Neural cell (in vitro differentiated cells): ENCODE measurements at regions not wholly inside any gene's neighbourhood (a gene's known extent, or its start where the extent isn't known, plus 50 kb on each side); places are given as distances from the start of the nearest gene placed in this dataset.

Source experiments
- EP300 ChIP-seq: fragments of 450-650 bp; conservative IDR thresholded peaks from 2 replicates; pipeline ENCODE4 v1.6.1; 2014; ENCODE audit warnings: antibody characterized with exemption, mild to moderate bottlenecking, moderate library complexity; ENCODE audit not compliant: poor library complexity, severe bottlenecking
- EZH2 ChIP-seq: fragments of 200-600, 300-800 bp; shearing (Covaris generic), sonication (generic); IDR thresholded peaks from 2 replicates; pipeline ENCODE4 v1.6.1; 2014; ENCODE audit warnings: antibody characterized with exemption, low read length, borderline replicate concordance, mild to moderate bottlenecking; ENCODE audit not compliant: insufficient read depth, poor library complexity, severe bottlenecking
- MXI1 ChIP-seq: fragments of 450-650 bp; conservative IDR thresholded peaks from 2 replicates; pipeline ENCODE4 v1.6.1; 2014; ENCODE audit warnings: antibody characterized with exemption, mild to moderate bottlenecking; ENCODE audit not compliant: poor library complexity, severe bottlenecking
- POLR2AphosphoS5 ChIP-seq: IDR thresholded peaks from 2 replicates; pipeline ENCODE4 v1.6.1; 2012
- RAD21 ChIP-seq: fragments of 450-650 bp; conservative IDR thresholded peaks from 2 replicates; pipeline ENCODE4 v1.6.1; 2014; ENCODE audit warnings: antibody characterized with exemption, mild to moderate bottlenecking, moderate library complexity
- SMC3 ChIP-seq: fragments of 450-650 bp; conservative IDR thresholded peaks from 2 replicates; pipeline ENCODE4 v1.6.1; 2014; ENCODE audit warnings: antibody characterized with exemption, mild to moderate bottlenecking, moderate library complexity; ENCODE audit not compliant: poor library complexity
- TAF1 ChIP-seq: IDR thresholded peaks from 2 replicates; pipeline ENCODE4 v1.6.1; 2012; ENCODE audit warnings: low read depth
- TF ChIP-seq, protein P1 (sequence below): fragments of 450-650 bp; IDR thresholded peaks from 2 replicates; pipeline ENCODE4 v1.5.1; 2014; ENCODE audit warnings: antibody characterized with exemption, mild to moderate bottlenecking, moderate library complexity; ENCODE audit not compliant: poor library complexity, severe bottlenecking
- TF ChIP-seq, protein P2 (sequence below): IDR thresholded peaks from 2 replicates; pipeline ENCODE4 v1.6.1; 2012; ENCODE audit warnings: borderline replicate concordance

GRCh38 chr4:149218672-149219071, 597.0 kb downstream of the IQCM start:
- TF ChIP-seq, protein P1, sequence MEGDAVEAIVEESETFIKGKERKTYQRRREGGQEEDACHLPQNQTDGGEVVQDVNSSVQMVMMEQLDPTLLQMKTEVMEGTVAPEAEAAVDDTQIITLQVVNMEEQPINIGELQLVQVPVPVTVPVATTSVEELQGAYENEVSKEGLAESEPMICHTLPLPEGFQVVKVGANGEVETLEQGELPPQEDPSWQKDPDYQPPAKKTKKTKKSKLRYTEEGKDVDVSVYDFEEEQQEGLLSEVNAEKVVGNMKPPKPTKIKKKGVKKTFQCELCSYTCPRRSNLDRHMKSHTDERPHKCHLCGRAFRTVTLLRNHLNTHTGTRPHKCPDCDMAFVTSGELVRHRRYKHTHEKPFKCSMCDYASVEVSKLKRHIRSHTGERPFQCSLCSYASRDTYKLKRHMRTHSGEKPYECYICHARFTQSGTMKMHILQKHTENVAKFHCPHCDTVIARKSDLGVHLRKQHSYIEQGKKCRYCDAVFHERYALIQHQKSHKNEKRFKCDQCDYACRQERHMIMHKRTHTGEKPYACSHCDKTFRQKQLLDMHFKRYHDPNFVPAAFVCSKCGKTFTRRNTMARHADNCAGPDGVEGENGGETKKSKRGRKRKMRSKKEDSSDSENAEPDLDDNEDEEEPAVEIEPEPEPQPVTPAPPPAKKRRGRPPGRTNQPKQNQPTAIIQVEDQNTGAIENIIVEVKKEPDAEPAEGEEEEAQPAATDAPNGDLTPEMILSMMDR, result no peak
- TF ChIP-seq MXI1, result no peak
- no peak for TF ChIP-seq POLR2AphosphoS5
- TF ChIP-seq EP300, result no peak
- TF ChIP-seq, protein P2, sequence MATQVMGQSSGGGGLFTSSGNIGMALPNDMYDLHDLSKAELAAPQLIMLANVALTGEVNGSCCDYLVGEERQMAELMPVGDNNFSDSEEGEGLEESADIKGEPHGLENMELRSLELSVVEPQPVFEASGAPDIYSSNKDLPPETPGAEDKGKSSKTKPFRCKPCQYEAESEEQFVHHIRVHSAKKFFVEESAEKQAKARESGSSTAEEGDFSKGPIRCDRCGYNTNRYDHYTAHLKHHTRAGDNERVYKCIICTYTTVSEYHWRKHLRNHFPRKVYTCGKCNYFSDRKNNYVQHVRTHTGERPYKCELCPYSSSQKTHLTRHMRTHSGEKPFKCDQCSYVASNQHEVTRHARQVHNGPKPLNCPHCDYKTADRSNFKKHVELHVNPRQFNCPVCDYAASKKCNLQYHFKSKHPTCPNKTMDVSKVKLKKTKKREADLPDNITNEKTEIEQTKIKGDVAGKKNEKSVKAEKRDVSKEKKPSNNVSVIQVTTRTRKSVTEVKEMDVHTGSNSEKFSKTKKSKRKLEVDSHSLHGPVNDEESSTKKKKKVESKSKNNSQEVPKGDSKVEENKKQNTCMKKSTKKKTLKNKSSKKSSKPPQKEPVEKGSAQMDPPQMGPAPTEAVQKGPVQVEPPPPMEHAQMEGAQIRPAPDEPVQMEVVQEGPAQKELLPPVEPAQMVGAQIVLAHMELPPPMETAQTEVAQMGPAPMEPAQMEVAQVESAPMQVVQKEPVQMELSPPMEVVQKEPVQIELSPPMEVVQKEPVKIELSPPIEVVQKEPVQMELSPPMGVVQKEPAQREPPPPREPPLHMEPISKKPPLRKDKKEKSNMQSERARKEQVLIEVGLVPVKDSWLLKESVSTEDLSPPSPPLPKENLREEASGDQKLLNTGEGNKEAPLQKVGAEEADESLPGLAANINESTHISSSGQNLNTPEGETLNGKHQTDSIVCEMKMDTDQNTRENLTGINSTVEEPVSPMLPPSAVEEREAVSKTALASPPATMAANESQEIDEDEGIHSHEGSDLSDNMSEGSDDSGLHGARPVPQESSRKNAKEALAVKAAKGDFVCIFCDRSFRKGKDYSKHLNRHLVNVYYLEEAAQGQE, result no peak
- no peak for TF ChIP-seq RAD21
- TF ChIP-seq EZH2, result no peak
- no peak for TF ChIP-seq TAF1
- TF ChIP-seq SMC3, result no peak
